OCI-LY1 (cell line): ENCODE measurements at regions not wholly inside any gene's neighbourhood (a gene's known extent, or its start where the extent isn't known, plus 50 kb on each side); places are given as distances from the start of the nearest gene placed in this dataset.

Experiments used
- H2AFZ ChIP-seq: fragments of 200-600 bp; sonication (generic), shearing (Covaris generic); 2 replicates; pipeline ENCODE4 v1.6.0; 2014; ENCODE audit warnings: antibody characterized with exemption, mild to moderate bottlenecking, low read length
- H3F3A ChIP-seq: fragments of 200-600 bp; sonication (generic), shearing (Covaris generic); 2 replicates; pipeline ENCODE4 v1.6.0; 2014; ENCODE audit warnings: mild to moderate bottlenecking, antibody characterized with exemption, low read length, moderate library complexity; ENCODE audit not compliant: insufficient read depth
- H3K27ac ChIP-seq: fragments of 200-600 bp; sonication (generic); 2 replicates; pipeline ENCODE4 v1.5.1; 2014; ENCODE audit warnings: low read length, mixed run types, mild to moderate bottlenecking, low read depth; ENCODE audit not compliant: poor library complexity, severe bottlenecking
- H3K27me3 ChIP-seq: fragments of 200-600 bp; sonication (generic); 2 replicates; pipeline ENCODE4 v1.6.0; 2014; ENCODE audit warnings: antibody characterized with exemption, mild to moderate bottlenecking, low read length, moderate library complexity; ENCODE audit not compliant: insufficient read depth
- H3K36me3 ChIP-seq: fragments of 200-600 bp; sonication (generic); 2 replicates; pipeline ENCODE4 v1.6.1; 2014; ENCODE audit warnings: mild to moderate bottlenecking, antibody characterized with exemption, low read length, moderate library complexity, mixed read lengths; ENCODE audit not compliant: insufficient read depth
- H3K4me1 ChIP-seq: fragments of 200-600 bp; sonication (generic); 2 replicates; pipeline ENCODE4 v1.5.1; 2014; ENCODE audit warnings: mild to moderate bottlenecking, low read length, moderate library complexity; ENCODE audit not compliant: insufficient read depth, severe bottlenecking
- H3K4me2 ChIP-seq: fragments of 200-600 bp; sonication (generic), shearing (Covaris generic); 2 replicates; pipeline ENCODE4 v1.6.1; 2014; ENCODE audit warnings: low read length
- H3K4me3 ChIP-seq: fragments of 200-600 bp; sonication (generic); 2 replicates; pipeline ENCODE4 v1.5.1; 2014; ENCODE audit warnings: low read length, low read depth, mild to moderate bottlenecking, mixed read lengths; ENCODE audit not compliant: poor library complexity, severe bottlenecking
- H3K79me2 ChIP-seq: fragments of 200-600 bp; shearing (Covaris generic); 2 replicates; pipeline ENCODE4 v1.6.1; 2016; ENCODE audit warnings: mixed run types, low read length, mixed read lengths; ENCODE audit not compliant: insufficient read depth
- H3K9ac ChIP-seq: fragments of 200-600 bp; sonication (generic), shearing (Covaris generic); 2 replicates; pipeline ENCODE4 v1.6.1; 2014; ENCODE audit warnings: mild to moderate bottlenecking, low read length, mixed read lengths
- H3K9me2 ChIP-seq: fragments of 200-600 bp; sonication (generic), shearing (Covaris generic); 2 replicates; pipeline ENCODE4 v1.6.1; 2014; ENCODE audit warnings: low read depth, mild to moderate bottlenecking, low read length, mixed read lengths
- H3K9me3 ChIP-seq: fragments of 200-600 bp; shearing (Covaris generic); 2 replicates; pipeline ENCODE4 v1.6.1; 2014; ENCODE audit warnings: low read length, mixed read lengths
- H4K20me1 ChIP-seq: fragments of 200-600 bp; sonication (generic), shearing (Covaris generic); 2 replicates; pipeline ENCODE4 v1.6.0; 2016; ENCODE audit warnings: mild to moderate bottlenecking, low read length; ENCODE audit not compliant: insufficient read depth
- CTCF ChIP-seq: fragments of 200-600 bp; sonication (generic), shearing (Covaris generic); IDR thresholded peaks from 2 replicates; pipeline ENCODE4 v1.5.1; 2017; ENCODE audit warnings: mild to moderate bottlenecking, antibody characterized with exemption, low read length, moderate library complexity, mixed read lengths
- EZH2 ChIP-seq: fragments of 200-600 bp; sonication (generic), shearing (Covaris generic); IDR thresholded peaks from 2 replicates; pipeline ENCODE4 v1.8.0; 2017; ENCODE audit warnings: borderline replicate concordance, mixed run types, mild to moderate bottlenecking, antibody characterized with exemption, low read length, moderate library complexity, mixed read lengths

- Histone ChIP-seq H3K4me2 (no peak overlapping the region), H3K36me3 (no peaks in the 10 kb centered on the region), H2AFZ (no peak overlapping the region), H3K79me2 (no peaks in the 10 kb centered on the region), H4K20me1 (no peaks in the 10 kb centered on the region), H3K4me3 (no peak overlapping the region), H3F3A (no peaks in the 10 kb centered on the region), H3K27me3 (no peaks in the 10 kb centered on the region), H3K9ac (no peak overlapping the region), H3K9me3 (no peaks in the 10 kb centered on the region), H3K27ac (no peak overlapping the region), H3K4me1 (no peaks in the 10 kb centered on the region), H3K9me2 (no peaks in the 10 kb centered on the region)
- TF ChIP-seq EZH2 (no peak), CTCF (no peak)
Measured at GRCh38 chr3:30308131-30308530, 298.3 kb upstream of the TGFBR2 start.

GRCh38 chr3:30309961-30310954, 296.1 kb upstream of the TGFBR2 start:
- Histone ChIP-seq H3K36me3 (no peaks in the 10 kb centered on the region), H3K4me2 (no peak overlapping the region), H3K27me3 (no peaks in the 10 kb centered on the region), H3K9ac (no peak overlapping the region), H3K9me2 (no peaks in the 10 kb centered on the region), H3K4me3 (no peak overlapping the region), H3K4me1 (no peaks in the 10 kb centered on the region), H3F3A (no peaks in the 10 kb centered on the region), H2AFZ (no peak overlapping the region), H3K79me2 (no peaks in the 10 kb centered on the region), H3K9me3 (no peaks in the 10 kb centered on the region), H3K27ac (no peak overlapping the region), H4K20me1 (no peaks in the 10 kb centered on the region)
- no peak for TF ChIP-seq CTCF
- TF ChIP-seq EZH2, result no peak

- Histone ChIP-seq H3K79me2 (no peaks in the 10 kb centered on the region), H3K36me3 (no peaks in the 10 kb centered on the region), H4K20me1 (no peaks in the 10 kb centered on the region), H3K9me3 (no peaks in the 10 kb centered on the region), H3K9ac (no peak overlapping the region), H3K9me2 (no peaks in the 10 kb centered on the region), H3K4me3 (no peak overlapping the region), H3K4me1 (no peaks in the 10 kb centered on the region), H3K27me3 (no peaks in the 10 kb centered on the region), H2AFZ (no peak overlapping the region), H3F3A (no peaks in the 10 kb centered on the region), H3K4me2 (no peak overlapping the region), H3K27ac (no peak overlapping the region)
- TF ChIP-seq EZH2 (no peak), CTCF (no peak)
Measured at GRCh38 chr3:30311781-30312180, 294.6 kb upstream of the TGFBR2 start.
